Fibroblast of lung (primary cell): ENCODE measurements at regions not wholly inside any gene's neighbourhood (a gene's known extent, or its start where the extent isn't known, plus 50 kb on each side); places are given as distances from the start of the nearest gene placed in this dataset.

Experiments
- DNase-seq, 2 donors: peaks; one replicate each; pipeline versions ENCODE4 v3.0.0 to v3.0.0-alpha.2; 2010; ENCODE audit warnings: low read depth in 2 of 2
- H2AFZ ChIP-seq: 2 replicates; pipeline ENCODE4 v1.5.1; 2012; ENCODE audit warnings: low read length, control low read depth, inconsistent platforms
- H3K27ac ChIP-seq: 2 replicates; pipeline ENCODE4 v1.5.1; 2011; ENCODE audit warnings: low read length, control low read depth; ENCODE audit not compliant: insufficient read depth
- H3K27me3 ChIP-seq: 2 replicates; pipeline ENCODE4 v1.5.1; 2011; ENCODE audit warnings: mild to moderate bottlenecking, low read length; ENCODE audit not compliant: control insufficient read depth, insufficient read depth
- H3K36me3 ChIP-seq: 2 replicates; pipeline ENCODE4 v1.5.1; 2011; ENCODE audit warnings: low read length; ENCODE audit not compliant: control insufficient read depth, insufficient read depth
- H3K4me1 ChIP-seq: 2 replicates; pipeline ENCODE4 v1.5.1; 2011; ENCODE audit warnings: low read length; ENCODE audit not compliant: control insufficient read depth, insufficient read depth; ENCODE audit errors: extremely low read depth
- H3K4me2 ChIP-seq: 2 replicates; pipeline ENCODE4 v1.5.1; 2011; ENCODE audit warnings: low read length, control low read depth; ENCODE audit not compliant: insufficient read depth; ENCODE audit errors: extremely low read depth
- H3K4me3 ChIP-seq, 4 experiments: fragments of 200-600 bp in 1 of 4; sonication (generic) in 1 of 4; replicated peaks in 1 of 4; 2 replicates each; pipeline ENCODE4 v1.5.1; 2011 to 2016; ENCODE audit warnings: low read length in 4 of 4, low read depth in 3 of 4, mild to moderate bottlenecking in 3 of 4, control low read depth in 2 of 4, inconsistent platforms in 1 of 4, mixed read lengths in 1 of 4; ENCODE audit not compliant: insufficient read depth in 1 of 4; ENCODE audit errors: control extremely low read depth in 1 of 4
- H3K79me2 ChIP-seq: 2 replicates; pipeline ENCODE4 v1.5.1; 2012; ENCODE audit warnings: mild to moderate bottlenecking, low read length, inconsistent platforms; ENCODE audit not compliant: control insufficient read depth, insufficient read depth
- H3K9ac ChIP-seq: 2 replicates; pipeline ENCODE4 v1.5.1; 2011; ENCODE audit warnings: mild to moderate bottlenecking, low read length, control low read depth; ENCODE audit not compliant: insufficient read depth
- H3K9me3 ChIP-seq: 2 replicates; pipeline ENCODE4 v1.5.1; 2012; ENCODE audit warnings: low read depth, low read length; ENCODE audit not compliant: control insufficient read depth, insufficient read depth
- H4K20me1 ChIP-seq: 2 replicates; pipeline ENCODE4 v1.5.1; 2011; ENCODE audit warnings: low read length; ENCODE audit not compliant: control insufficient read depth, insufficient read depth; ENCODE audit errors: extremely low read depth
- CTCF ChIP-seq, 2 donors: IDR thresholded peaks in 1 of 2; conservative IDR thresholded peaks in 1 of 2; 1 replicate in 1 of 2; 2 replicates in 1 of 2; pipeline ENCODE4 v1.5.1; 2011 to 2012; ENCODE audit warnings: low read length in 2 of 2, control low read depth in 1 of 2, inconsistent platforms in 1 of 2, low read depth in 1 of 2, mild to moderate bottlenecking in 1 of 2
- EZH2 ChIP-seq: IDR thresholded peaks from 2 replicates; pipeline ENCODE4 v1.5.1; 2012; ENCODE audit warnings: low read length, control low read depth, mild to moderate bottlenecking; ENCODE audit errors: missing control alignments

DNA sequence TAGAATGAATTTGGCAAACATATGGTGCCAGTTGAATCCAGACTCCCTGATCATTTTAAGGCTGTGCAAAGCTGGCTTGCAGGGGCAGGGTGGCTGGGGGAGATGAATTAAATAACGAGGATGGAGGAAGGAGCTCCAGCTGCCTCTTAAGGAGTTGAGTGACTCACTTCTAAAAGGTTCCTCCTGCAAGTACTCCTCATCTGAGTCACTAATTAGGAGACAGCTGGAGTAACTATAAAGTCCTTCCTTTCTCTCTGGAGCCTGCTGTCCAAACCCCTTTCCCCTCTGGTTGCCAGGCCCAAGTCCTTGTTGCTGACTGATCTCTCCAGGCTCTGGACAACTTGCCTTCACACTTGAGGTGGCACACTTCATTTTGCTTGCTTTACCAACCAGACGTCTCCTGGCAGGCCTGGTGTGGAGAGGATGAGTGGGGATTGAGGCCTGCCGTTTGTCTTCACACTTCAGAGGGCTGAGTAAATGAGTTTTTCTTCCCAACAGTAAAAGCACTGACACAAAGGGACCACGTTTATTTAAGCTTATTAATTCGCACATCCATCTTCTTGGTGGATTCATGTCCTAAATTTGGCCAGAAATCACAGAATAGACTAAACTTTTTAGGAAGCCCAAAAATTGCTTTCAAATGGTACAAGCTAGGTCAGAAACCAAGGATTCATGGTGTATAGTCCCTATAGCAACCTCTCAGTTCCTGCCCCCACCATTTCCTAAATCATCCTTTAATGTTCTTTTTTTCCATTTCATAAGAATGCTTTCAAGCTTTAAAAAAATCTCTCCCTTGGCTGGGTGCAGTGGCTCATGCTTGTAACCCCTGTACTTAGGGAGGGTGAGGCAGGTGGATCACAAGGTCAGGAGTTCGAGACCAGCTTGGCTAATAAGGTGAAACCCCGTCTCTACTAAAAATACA is 90.5 kb upstream of the MYRIP start:
- no peaks in the 10 kb centered on the region for H4K20me1 ChIP-seq
- H3K79me2 ChIP-seq, result no peaks in the 10 kb centered on the region
- peak in 1 of 2 donors; percentile 64 for DNase-seq
- no peaks in the 10 kb centered on the region for H3K4me1 ChIP-seq
- no peaks in the 10 kb centered on the region for H3K36me3 ChIP-seq
- H3K27me3 ChIP-seq, result no peaks in the 10 kb centered on the region
- H2AFZ ChIP-seq, result no peak overlapping the region
- no peak overlapping the region for H3K4me2 ChIP-seq
- H3K4me3 ChIP-seq, result no peak overlapping the region
- H3K27ac ChIP-seq, result no peak overlapping the region
- H3K9me3 ChIP-seq, result no peaks in the 10 kb centered on the region
- H3K9ac ChIP-seq, result no peak overlapping the region
- no peak for TF ChIP-seq CTCF (conservative IDR thresholded peaks at IDR 0.05 in 1 of 2, IDR thresholded peaks at IDR 0.05 in 1 of 2; ENCODE audit: low read depth in 1 of 2, low read length in 2 of 2)
- no peak for TF ChIP-seq EZH2

DNA sequence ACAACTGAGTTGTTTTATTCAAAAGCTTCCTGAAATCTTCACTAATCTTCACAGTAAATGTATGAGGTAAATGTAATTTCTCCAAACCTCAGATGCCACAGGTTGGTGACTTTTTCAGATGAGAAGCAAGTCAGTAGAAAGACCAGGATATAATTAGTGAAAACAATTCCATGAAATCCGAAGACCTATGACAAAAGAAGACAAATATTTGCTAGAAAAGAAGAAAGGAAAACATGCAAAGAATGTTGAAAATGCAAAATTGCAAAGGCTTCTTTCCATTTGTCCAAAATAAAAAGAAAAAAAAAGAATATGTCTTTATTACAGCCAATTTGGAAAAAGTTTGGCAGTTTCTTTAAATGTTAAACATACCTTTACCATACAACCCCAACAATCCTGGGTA is 88.3 kb upstream of the MYRIP start:
- Histone ChIP-seq H2AFZ (no peak overlapping the region), H3K4me3 (no peak overlapping the region), H3K79me2 (no peaks in the 10 kb centered on the region), H3K27me3 (no peaks in the 10 kb centered on the region), H3K36me3 (no peaks in the 10 kb centered on the region), H3K4me1 (no peaks in the 10 kb centered on the region), H3K4me2 (no peak overlapping the region), H3K9ac (no peak overlapping the region), H3K9me3 (no peaks in the 10 kb centered on the region), H3K27ac (no peak overlapping the region), H4K20me1 (no peaks in the 10 kb centered on the region)
- TF ChIP-seq CTCF (conservative IDR thresholded peaks at IDR 0.05 in 1 of 2, IDR thresholded peaks at IDR 0.05 in 1 of 2; ENCODE audit: low read depth in 1 of 2, low read length in 2 of 2) (no peak), EZH2 (no peak)
- DNase-seq, result peak in 1 of 2 donors; percentile 0

DNA sequence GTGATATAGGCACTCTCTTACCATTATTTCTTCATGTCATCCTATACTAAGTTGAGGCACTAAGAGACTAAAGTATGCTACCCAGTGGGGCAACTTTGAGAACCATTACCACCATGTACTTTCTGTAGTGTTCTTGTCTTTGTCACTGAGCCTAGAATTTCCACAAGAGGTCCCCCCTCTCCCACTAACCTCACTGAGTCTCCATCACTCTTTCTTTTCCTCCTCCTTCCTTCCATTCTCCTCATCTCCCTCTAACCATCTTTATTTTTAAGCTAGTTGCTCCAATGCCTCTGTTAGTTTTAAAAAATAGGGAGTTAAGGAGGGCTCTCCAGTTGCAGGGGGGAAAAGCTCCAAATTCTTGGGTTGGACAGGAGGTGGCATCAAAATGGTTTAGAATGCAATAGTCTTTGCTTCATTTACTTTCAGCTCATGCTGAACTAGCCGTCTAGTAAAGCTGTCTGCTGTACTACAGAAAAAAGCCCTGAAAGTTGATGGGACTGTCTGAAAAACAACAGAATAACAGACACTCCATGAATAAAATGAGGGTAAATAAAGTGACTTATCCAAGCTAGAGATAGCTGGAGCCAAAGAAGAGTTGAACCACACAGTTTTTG is 85.1 kb upstream of the MYRIP start:
- Histone ChIP-seq H3K79me2 (no peaks in the 10 kb centered on the region), H3K4me3 (no peak overlapping the region), H3K4me2 (no peak overlapping the region), H3K36me3 (no peaks in the 10 kb centered on the region), H3K9ac (no peak overlapping the region), H3K9me3 (no peaks in the 10 kb centered on the region), H2AFZ (no peak overlapping the region), H4K20me1 (no peaks in the 10 kb centered on the region), H3K27me3 (no peaks in the 10 kb centered on the region), H3K4me1 (no peaks in the 10 kb centered on the region), H3K27ac (no peak overlapping the region)
- TF ChIP-seq EZH2, result no peak
- peak in 1 of 2 donors; percentile 20 for TF ChIP-seq CTCF (conservative IDR thresholded peaks at IDR 0.05 in 1 of 2, IDR thresholded peaks at IDR 0.05 in 1 of 2; ENCODE audit: low read depth in 1 of 2, low read length in 2 of 2)
- no peak for DNase-seq
